ENCODE measurements at regions not wholly inside any gene's neighbourhood (a gene's known extent, or its start where the extent isn't known, plus 50 kb on each side); places are given as distances from the start of the nearest gene placed in this dataset.

DNA sequence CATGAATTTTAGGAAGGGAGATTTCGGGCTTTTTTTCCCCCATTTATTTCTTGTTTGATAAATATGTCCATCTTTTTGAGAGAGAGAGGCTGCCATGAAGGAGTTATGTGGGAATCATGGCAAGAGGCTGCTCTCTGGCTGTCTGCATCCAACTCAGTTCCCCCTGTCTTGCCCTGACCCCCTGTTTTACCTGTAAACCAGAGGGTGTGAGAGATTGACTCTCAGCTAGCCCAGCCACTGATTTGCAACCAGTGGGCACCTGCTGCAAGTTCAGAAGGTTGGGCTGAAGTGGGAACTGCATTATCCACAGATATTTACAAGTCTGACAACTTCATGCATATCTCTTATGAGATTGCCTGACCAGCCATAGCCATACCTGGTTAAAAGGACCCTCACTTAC lies 625.4 kb upstream of the FANCL start:
- DNase-seq: no peak

DNA sequence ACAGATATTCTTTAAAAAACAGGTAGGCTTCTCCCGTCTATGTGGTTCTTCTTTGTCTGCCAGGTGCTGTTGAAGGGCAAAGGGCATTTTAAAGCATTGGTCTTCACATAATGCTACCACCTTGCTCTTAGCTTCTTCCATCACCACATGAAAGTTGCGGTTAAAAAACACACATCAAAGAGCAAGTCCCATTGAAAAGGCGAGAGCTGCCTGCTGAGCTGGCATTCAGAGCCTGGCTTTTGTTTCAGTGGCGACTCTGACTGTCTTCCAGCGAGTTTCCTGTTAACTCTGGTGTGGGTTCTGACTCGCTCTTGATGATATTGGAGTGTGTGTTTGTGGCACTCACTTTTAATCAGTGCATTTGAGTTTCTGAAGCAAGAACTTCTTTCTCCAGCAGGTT lies 624.9 kb upstream of the FANCL start:
- no peak for DNase-seq

DNA sequence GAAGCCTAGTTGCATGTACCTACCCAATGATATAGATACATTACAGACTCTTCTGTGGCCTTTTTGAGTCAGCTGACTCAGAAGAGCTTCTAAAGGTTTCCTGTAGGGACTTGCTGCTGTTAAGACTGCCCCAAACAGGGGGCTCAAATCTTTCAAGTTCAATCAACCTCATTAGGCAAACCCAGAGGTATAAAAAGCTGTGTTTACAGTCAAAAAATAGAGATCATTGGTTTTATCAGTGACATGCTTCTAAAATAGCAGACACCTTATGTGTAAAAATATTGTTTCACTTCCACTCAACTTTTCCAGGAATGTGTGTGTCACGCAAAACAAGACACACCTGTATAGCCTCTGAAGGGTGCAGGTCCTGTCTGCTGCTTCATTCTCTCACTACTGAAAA lies 624.3 kb upstream of the FANCL start:
- no peak for DNase-seq

DNA sequence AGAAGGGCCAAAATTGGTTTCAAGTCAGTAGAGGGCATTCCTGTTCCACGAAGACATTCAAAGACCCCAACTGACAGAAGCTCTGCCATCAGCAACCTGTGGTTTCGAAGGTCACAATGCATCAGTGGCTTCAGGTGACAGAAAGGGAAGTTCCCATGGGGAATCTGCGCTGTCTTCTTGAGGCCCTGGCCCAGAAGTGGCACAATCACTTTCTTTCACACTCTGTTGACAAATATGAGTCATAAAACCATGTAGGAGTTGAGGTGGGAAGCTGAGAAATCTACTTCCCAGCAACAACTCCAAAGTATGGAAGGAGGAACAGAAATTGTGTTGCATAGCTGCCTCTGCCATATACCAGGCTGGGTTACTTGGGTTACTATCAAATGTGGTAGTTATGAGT lies 621.1 kb upstream of the FANCL start:
- no peak for DNase-seq

- DNase-seq: no peak
Measured at GRCh38 chr2:58860586-58860985, 619.5 kb upstream of the FANCL start.

GRCh38 chr2:58856100-58856499 lies 615.0 kb upstream of the FANCL start:
- DNase-seq: no peak

DNA sequence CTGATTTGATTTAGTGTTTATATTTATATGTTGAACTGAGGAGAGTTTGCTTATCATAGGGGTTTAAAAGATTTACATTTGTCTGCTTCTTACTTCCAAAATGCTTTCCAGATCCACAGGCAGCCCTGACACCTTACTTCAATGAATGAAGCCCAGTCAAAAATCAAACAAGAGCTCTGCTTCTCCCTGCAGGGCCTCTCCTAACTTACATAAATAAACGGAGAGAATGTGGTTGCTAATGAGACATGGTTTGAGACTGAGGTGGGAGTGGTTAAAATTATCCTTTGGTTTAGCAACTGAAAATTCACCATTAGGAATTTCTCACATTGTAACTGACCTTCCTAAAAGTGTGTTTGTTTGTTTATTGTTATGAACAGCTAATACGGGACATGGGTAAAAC lies 612.3 kb upstream of the FANCL start:
- no peak for DNase-seq

DNA sequence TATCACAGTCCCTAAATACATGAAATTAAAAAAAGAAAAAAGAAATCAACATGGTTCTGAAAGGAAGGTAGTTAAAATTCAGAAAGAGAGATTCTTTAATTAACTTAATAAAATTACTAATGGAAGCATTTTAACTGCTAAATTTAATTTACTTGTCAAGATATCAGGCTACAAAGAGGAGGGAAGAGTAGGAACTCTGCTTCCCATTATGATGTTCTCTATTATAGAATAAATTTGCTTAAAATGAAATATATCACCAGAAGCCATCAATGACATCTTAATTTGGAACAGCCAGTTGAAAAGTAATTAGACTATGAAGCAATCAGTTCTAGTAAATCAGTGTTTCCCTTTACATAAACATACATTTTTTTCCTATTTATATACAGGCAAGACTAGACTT lies 611.8 kb upstream of the FANCL start:
- DNase-seq: no peak

GRCh38 chr2:58852243-58852642 lies 611.1 kb upstream of the FANCL start:
- no peak for DNase-seq

- no peak for DNase-seq
Measured at GRCh38 chr2:58851598-58851997, 610.5 kb upstream of the FANCL start.

GRCh38 chr2:58845011-58845410 lies 603.9 kb upstream of the FANCL start:
- no peak for DNase-seq

DNA sequence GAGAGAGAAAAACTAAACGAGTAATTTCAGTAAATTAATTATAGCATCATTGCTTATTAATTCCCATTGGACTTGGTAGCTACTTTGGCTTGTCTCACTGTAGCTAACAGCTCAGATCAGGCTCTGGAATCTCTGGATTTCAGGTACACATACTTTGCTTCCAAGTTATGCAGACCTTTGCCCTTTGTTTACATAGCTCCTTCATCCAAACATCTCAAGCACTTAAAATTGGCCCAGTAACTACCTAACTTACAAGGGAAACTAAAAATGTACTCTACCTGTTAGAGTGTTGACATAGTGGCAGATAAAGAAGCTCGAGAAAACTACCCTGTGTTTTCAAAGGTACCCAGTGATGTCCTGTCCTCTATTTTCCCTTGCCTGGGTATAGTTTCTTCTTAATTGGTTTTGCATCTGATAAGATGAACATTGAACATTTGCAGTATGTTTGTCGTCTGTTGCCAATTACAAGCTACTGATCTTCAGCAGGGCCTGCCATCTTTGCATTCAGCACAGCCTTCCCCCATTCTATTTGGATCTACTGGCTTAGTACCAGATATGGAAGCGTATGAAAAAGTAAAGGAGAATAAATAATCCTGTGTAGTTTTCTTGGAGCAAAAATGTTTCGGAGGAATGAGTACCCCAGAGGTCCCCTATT lies 601.5 kb upstream of the FANCL start:
- no peak for DNase-seq

GRCh38 chr2:58834404-58834803 lies 593.3 kb upstream of the FANCL start:
- peak; percentile 4 for DNase-seq

DNA sequence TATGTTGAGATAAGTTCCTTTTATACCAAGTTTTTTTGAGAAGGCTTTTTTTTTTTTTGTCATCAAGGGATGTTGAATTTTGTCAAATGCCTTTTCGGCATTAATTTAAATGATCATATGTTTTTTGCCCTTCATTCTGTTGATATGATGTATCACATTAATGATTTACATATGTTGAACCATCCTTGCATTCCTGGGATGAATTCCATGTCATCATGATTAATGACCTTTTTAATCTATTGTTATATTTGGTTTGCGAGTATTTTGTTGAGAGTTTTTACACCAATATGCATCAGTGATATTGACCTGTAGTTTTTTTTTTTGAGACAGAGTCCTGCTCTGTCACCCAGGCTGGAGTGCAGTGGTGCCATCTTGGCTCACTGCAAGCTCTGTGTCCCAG lies 585.7 kb upstream of the FANCL start:
- no peak for DNase-seq

DNA sequence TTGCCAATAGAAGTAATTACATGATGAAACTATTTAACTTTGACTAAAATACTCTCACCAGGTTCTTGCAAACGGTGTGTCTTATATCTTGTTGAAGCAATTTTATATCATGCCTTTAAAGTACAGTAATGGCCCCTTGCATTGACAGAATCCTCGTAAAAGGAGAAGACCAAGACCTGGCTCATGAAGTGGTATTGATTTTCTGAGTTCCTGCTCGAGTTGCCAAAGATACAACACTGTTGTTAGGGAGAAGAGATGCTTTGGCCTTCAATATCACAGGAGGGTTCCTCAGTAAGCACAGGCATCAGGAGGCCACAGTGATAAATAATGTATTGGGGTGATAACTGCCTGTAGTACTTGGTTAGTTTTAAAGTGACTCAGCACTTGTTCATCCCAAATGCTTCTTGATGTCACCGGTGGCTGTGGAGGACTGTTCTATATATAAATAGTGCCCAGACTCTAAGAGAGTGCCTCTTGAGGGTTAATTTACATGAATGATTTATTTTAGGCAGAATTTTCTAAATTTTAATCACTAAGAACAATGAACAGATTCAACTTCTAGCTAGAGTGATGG lies 571.7 kb upstream of the FANCL start:
- no peak for DNase-seq

DNA sequence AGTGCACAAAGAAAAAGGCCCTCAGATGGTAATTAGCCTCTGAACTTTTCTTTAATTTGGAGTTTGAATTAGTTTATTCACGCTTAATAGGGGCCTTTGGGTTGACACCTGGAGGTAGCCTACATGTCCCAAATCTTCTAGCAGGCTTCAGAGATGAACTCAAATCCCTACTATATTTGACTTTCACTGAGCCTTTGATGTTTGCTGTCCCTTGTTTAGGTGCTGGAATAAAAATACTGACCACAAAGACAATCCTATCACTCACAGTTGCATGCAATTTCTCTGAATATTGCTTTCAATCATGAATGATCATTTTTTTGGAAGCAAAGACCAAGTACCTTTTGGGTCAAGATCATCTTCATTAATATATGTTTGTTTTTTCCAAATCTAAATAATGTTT lies 564.0 kb upstream of the FANCL start:
- no peak for DNase-seq

DNA sequence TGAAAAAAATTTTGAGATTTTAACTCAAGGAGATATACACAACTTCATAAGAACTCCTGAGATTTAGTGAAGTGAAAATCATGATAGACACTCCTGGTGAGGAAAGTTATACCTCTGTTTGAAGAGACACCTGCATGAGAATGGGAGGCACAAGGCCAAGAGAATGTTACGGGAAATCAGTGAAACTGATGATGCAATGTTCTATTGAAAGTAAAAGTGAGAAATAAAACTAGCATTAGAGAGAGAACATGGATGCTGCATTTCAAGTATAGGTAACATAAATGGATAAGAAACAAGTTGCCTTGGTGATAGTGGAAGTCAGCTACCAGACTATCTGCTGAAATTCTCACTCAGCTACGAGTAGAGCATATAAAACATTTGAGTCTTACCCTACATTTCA lies 562.1 kb upstream of the FANCL start:
- no peak for DNase-seq

- no peak for DNase-seq
Measured at GRCh38 chr2:58800881-58801280, 559.8 kb upstream of the FANCL start.

DNA sequence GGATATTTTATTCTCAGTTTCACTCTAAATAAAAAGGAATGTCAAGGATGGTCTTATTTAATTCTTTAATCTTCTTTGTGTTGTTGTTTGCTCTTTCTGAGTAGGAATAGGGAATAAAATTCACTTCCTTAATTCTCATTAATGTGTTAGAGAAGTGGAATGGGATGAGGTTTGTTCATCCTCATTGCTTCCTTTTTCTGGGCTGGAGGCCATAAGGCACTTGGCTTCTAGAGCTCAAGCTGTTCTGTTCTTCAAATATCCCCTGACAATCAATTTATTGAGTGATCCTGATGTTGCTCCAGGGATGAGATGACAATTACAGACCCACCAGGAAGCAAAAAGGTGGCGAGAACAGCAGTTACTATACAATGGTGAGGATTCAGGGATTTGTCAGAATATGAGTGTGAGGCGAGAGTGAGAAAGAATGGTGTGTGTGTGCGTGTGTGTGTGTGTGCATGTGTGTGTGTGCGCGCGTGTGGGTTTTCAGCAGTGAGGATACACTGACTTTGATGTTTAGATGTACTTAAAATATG lies 557.6 kb upstream of the FANCL start:
- no peak for DNase-seq

GRCh38 chr2:58796239-58796910 lies 555.2 kb upstream of the FANCL start:
- DNase-seq: no peak

DNA sequence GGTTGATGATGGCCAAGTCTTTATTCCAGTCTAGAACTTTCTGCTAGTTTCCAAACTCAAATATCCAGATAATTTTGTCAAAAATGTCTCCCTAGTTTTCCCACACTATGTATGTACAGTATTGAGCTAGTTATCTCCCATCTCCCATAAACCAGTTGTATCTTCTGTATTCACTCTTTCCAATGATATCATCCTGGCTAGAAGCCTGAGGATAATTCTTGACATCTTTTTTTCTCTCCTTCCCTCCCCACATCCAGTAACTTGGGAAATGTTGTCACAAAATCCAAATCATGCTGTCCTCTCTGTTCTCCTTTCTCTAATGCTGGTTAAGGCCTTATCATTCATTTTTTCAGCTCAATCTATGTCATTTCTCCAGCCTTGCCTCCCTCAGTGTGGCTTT lies 553.8 kb upstream of the FANCL start:
- no peak for DNase-seq

GRCh38 chr2:58794103-58794502 lies 553.0 kb upstream of the FANCL start:
- no peak for DNase-seq

DNA sequence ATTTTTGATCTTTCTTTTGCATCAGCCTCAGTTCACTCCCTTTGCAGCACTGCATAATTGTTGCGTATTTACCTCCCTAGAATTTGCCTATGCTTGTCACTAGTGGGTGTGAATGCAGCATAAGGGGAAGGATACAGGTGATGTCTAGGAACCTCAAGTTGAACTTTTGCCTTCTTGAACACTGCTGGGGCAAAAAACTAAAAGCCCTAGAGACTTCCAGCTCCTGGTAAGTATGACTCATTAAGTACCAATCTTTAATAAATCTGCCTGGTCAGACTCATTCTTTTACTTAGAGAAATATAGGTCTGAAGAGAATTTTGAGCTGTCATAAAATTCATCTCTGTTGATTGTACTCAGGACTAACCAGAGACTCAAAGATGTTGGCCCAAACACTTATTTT lies 547.3 kb upstream of the FANCL start:
- DNase-seq: no peak

- no peak for DNase-seq
Measured at GRCh38 chr2:58770846-58771245, 529.7 kb upstream of the FANCL start.

GRCh38 chr2:58769864-58770234 lies 528.7 kb upstream of the FANCL start:
- DNase-seq: no peak
